Stimulated activated CD4-positive, alpha-beta T cell treated with anti-CD3 and anti-CD28 coated beads, Interleukin-12 subunit alpha, Interleukin-12 subunit beta, amount 100 ng/mL, for 48 hours (primary cell): ENCODE measurements at regions not wholly inside any gene's neighbourhood (a gene's known extent, or its start where the extent isn't known, plus 50 kb on each side); places are given as distances from the start of the nearest gene placed in this dataset.
A peak's percentile ranks its signal among the peaks of the same experiment; 100 is the strongest.
"Not testable (repeated sequence)": the region's sequence is repeated elsewhere in the genome, so short reads cannot be mapped to it uniquely, and the experiment has no call there.

ENCODE experiments used
- DNase-seq, 3 donors: peaks; one replicate each; pipeline ENCODE4 v3.0.0-alpha.2; 2020; ENCODE audit warnings: low read depth in 2 of 3, low spot score in 1 of 3

- no peak for DNase-seq
These were observed 317.9 kb upstream of the DIPK2B start for GRCh38 chrX:45518552-45518951.

- no peak for DNase-seq
These were observed 316.7 kb upstream of the DIPK2B start for GRCh38 chrX:45517090-45517973.

GRCh38 chrX:45515262-45516215 lies 314.9 kb upstream of the DIPK2B start:
- DNase-seq: peak in 2 of 3 donors; percentile 5 to 19

- DNase-seq: no peak
These were observed 312.4 kb upstream of the DIPK2B start for GRCh38 chrX:45513042-45513441.

- DNase-seq: no peak
These were observed 307.8 kb upstream of the DIPK2B start for GRCh38 chrX:45508454-45508853.

- no peak for DNase-seq
These were observed 305.6 kb upstream of the DIPK2B start for GRCh38 chrX:45506149-45506730.

GRCh38 chrX:45505214-45505613 lies 304.5 kb upstream of the DIPK2B start:
- no peak for DNase-seq

- DNase-seq: not testable (repeated sequence)
These were observed 303.2 kb upstream of the DIPK2B start for GRCh38 chrX:45503787-45504362.

GRCh38 chrX:45502396-45502795 lies 301.7 kb upstream of the DIPK2B start:
- DNase-seq: no peak

GRCh38 chrX:45497290-45497689 lies 296.6 kb upstream of the DIPK2B start:
- no peak for DNase-seq

- no peak for DNase-seq
These were observed 285.0 kb upstream of the DIPK2B start for GRCh38 chrX:45485719-45486118.

GRCh38 chrX:45479835-45480422 lies 279.3 kb upstream of the DIPK2B start:
- DNase-seq: no peak

GRCh38 chrX:45479196-45479834 lies 278.6 kb upstream of the DIPK2B start:
- DNase-seq: no peak

- no peak for DNase-seq
These were observed 272.3 kb upstream of the DIPK2B start for GRCh38 chrX:45472968-45473367.

- not testable (repeated sequence) for DNase-seq
These were observed 266.9 kb upstream of the DIPK2B start for GRCh38 chrX:45467537-45467936.

- not testable (repeated sequence) for DNase-seq
These were observed 255.1 kb upstream of the DIPK2B start for GRCh38 chrX:45455732-45456131.

- DNase-seq: no peak
These were observed 253.6 kb upstream of the DIPK2B start for GRCh38 chrX:45454290-45454689.

GRCh38 chrX:45449982-45450381 lies 249.3 kb upstream of the DIPK2B start:
- DNase-seq: no peak

GRCh38 chrX:45447995-45448394 lies 247.3 kb upstream of the DIPK2B start:
- DNase-seq: no peak

- no peak for DNase-seq
These were observed 246.7 kb upstream of the DIPK2B start for GRCh38 chrX:45447331-45447730.
